ENCODE measurements at regions not wholly inside any gene's neighbourhood (a gene's known extent, or its start where the extent isn't known, plus 50 kb on each side); places are given as distances from the start of the nearest gene placed in this dataset.
"Not testable (repeated sequence)": the region's sequence is repeated elsewhere in the genome, so short reads cannot be mapped to it uniquely, and the experiment has no call there.

DNA sequence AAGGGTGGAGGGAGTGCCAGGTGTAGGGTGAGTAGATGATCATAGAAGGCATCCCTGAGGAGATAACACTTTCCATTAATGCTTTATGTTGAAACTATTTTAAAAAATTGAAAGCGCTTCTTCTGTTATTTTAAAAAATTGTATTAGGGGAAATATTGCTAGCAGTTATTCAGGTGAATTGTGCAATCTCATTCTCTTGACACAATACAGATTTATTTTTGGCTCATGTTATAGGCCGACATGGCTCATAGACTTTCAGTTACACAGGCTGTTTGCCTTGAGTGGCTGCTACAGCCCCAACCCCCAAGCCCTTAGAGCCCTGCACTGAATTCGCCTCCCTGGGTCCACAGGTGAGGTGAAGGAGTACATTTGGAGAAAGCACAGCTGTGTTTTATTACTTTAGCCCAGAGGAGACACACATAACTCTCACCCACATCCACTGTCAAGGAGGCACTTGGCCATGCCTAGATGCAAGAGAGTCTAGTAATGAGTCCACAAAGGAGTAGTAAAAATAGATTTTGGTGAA is 228.2 kb downstream of the RFPL4B start:
- intact Hi-C loops (cut with micrococcal nuclease), result no loop called here

DNA sequence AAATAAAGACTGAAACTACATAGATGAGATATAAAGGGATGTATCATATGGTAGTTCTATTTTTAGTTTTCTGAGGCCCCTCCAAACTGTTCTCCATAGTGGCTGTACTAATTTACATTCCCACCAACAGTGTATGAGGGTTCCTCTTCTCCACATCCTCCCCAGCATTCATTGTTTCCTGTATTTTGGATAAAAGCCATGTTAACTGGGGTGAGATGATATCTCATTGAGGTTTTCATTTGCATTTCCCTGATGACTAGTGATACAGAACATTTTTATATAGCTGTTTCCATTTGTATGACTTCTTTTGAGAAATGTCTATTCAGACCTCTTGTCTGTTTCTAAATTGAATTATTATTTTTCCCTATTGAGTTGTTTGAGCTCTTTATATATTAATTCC is 229.3 kb downstream of the RFPL4B start:
- intact Hi-C loops (cut with micrococcal nuclease), result no loop called here

DNA sequence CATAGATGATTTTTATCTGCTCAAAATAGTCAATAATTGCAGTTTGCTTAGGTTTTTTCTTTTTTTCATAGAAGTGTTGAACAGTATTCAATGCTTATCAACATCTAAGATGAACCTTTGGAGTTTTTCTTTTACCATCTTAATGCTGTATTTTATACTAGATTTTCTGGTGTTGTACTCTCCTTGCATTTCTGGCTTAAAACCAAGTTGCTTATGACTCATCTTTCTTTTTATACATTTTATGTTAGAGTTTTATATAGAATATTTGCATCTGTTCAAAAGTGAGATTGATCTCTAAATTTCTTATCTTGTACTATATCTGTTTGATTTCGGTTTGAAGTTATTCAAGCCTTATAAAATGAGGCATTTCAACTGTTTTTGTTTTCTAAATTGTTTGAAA is 232.5 kb downstream of the RFPL4B start:
- intact Hi-C loops (cut with micrococcal nuclease), result no loop called here

DNA sequence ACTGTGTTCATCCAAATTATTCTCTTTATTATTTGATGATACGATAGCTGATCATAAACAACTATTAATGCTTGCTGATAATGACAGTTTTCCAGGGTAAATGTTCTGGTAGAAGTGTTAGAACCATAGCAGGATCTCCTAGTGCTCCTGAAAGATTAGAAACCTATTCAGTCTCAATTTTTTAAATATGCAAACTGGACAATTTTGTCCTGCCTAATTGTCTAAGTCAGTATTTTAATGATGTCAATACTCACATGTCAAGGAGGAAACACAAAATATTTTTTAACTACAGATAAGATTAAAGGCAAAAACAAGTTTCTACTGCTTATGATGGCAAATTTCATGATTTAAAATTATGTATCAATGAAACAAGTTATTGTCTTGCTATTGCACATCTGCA is 233.9 kb downstream of the RFPL4B start:
- intact Hi-C loops (cut with micrococcal nuclease), result no loop called here

DNA sequence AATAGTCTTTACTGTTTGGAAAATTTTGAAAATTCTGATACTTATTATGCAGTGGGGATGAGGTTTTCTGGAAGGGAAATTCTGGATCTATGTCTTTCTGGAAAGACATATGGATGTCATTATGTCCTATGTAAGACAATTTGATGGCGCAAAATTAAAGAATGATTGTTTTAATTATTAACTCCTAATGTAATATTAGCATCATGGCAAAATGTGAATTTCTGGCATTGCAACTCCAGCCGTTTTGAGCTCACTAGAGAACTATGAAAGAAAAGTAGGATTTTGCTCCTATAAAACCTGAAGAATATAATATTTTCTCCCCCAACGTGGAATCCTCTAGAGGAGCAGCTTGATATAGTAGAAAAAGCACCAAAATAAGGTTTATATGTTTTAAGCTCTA is 243.2 kb downstream of the RFPL4B start:
- intact Hi-C loops (cut with micrococcal nuclease), result no loop called here

DNA sequence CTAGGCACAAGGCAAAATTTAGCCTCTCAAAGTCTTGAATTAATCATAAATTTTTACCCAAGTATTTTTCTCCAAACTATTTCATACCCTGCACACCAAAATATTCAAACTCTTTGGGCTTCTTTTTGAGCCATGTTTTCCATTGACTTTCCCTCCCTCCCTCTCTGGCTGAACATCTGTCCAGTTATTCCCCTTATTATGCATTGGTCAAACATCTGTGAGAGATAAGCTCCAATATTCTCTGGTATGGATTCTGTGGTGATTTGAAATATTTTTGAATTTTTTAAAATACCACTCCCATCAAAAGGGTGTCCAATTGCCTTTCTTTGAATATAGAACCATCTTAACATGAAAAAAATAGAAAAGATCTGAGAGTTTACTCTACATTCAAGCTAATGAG is 244.2 kb downstream of the RFPL4B start:
- intact Hi-C loops (cut with micrococcal nuclease), result no loop called here

DNA sequence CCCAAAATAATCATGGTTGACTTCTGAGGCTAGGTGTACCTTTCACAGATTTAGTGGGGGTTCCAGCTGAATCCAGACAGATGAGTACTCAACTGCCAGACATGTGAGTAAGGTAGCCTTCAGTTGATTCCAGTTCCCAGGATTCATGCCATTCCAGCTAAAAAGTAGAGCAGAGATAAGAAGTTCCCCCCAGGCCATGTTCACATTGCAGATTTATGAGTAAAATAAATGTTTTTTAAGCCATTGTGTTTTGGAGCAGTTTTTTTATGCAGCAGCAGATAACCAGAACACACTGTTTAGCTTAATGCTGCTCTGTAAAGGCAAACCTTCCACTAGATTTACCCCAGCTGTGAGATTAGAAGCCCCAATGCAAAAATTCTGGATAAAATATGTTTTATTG is 245.0 kb downstream of the RFPL4B start:
- intact Hi-C loops (cut with micrococcal nuclease), result no loop called here

DNA sequence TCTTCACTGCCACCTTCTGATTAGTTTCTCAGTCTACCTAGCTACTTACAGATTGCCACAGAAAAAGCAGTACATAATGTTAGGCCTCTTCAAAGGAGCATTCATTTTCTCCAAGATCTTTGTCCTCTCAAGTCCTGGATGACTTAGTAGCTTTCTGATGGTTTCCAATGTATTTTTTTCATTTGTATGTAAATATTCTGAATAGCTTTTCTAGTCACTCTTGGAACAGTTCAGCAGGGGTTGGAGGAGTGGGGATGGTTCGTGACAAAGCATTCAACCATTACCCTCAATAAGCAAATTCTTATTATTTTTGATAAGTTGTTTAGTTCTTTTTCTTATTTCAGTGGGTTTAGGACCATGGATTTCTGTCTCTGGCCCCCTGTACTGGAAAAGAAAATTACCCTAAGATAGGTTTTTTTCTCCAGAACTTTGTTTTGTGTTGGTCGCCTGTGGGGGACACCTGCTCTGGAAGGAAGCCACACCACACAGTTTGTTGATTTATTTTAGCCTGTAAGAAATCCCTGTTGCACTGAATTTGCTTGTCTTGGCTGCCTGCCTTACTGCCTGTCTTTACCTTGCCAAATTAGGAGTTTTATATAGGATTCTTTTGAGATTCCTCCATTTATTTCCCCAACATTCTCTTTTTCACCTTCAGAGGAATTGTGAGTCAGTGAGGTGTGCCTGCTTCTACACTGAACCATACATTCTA is 247.9 kb downstream of the RFPL4B start:
- intact Hi-C loops (cut with micrococcal nuclease), result no loop called here

DNA sequence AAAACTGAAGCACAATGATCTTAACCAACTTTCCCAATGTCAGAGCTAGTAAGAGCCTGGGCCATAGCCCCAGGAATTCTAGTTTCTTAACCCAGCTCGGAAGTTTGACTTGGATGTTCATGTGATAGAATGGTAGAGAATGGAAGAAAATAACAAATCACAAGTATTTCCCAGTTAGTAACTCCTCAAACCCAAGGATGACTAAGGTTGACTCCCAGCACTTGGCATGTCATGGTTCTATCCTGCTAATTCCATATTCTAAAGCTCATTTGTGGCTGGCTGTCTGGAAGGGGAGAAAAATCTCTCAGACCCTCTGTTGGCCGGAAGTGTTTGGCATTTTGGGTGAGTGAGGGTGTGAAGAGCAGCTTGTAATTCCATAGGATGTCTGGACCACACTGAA is 248.7 kb downstream of the RFPL4B start:
- intact Hi-C loops (cut with micrococcal nuclease), result no loop called here

DNA sequence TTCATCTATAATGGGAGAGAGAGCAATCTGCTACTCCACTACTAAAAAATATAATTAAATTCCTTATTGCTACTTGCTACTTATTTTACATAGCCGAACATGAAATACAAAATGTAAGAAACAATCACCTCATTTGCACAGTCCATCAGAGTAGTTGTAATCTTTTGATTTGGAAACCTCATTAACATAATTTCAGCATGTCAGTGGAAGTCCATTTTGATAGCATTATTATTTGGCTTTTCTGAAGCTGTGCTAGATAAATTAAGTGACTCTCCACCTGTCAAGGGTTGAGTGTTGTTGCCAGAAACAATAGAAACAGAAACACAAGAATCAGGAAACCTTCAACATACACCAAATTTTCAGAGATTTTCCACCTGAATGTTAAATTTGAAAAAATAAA is 250.0 kb downstream of the RFPL4B start:
- intact Hi-C loops (cut with micrococcal nuclease), result no loop called here

DNA sequence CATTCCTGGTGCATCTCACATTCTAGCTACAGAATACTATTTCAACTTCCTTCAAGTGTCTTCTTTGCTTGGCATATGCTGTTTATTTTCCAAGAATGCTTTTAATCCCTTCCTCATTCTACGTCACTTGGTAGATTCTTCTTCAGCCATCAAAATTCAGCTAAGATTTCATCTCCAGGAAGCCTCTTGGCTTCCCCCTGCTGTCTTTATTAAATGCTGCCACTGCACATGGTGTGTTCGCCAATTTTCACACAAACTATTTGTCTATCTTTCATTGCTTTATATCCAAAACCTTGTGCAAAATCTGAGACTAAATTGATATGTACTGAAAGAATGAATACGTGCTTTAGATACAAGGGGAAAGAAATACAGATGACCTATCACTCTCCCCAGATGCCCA is 253.0 kb downstream of the RFPL4B start:
- intact Hi-C loops (cut with micrococcal nuclease), result no loop called here

DNA sequence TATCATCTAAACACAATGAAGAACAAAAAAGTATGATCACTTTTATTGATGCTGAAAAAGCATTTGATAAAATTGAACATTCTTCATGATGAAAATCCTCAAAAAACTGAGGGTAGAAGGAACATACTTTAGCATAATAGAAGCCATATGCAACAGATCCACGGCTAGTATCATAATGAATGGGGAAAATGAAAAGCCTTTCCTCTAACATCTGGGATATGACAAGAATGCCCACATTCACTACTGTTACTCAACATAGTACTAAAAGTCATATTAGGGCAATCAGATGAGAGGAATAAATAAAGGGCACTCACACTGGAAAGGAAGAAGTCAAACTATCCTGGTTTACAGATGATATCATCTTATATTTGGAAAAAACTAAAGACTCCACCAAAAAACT is 256.6 kb downstream of the RFPL4B start:
- intact Hi-C loops (cut with micrococcal nuclease), result no loop called here

DNA sequence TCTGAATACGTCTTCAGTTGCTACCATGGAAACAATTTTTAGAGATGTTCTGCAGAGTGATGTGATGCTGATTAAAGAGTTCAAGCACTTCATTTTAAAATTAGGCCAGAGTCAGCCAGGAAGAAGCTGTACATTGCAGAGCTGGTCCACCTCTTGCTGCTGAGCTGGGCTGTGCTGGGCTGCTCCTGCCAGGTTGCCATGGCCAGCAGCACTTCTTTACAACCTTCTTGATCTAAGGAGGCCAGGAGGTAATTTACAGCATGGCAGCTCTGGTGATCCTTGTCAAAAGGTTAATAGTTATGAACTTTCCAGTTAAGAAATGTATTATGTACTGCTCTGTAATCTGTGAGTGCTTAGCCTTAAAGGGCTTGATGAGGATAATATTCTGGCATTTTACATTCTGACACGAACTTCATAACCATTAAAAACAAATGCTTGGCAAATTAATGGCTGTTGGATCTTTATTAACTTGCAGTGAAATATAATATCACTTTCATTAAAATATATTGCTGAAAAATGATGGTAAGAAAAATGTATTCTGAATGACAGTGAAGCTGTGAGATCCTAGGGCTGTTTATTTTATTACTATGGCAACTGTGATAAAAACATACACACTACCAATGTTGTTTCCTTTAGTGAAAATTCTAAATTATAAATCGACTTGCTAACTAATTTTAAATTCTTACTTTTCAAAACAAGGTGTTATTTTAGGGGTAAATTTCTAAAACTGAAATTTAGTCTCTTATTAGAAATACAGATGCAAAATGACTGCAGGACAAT is 259.7 kb downstream of the RFPL4B start:
- intact Hi-C loops (cut with micrococcal nuclease), result no loop called here

DNA sequence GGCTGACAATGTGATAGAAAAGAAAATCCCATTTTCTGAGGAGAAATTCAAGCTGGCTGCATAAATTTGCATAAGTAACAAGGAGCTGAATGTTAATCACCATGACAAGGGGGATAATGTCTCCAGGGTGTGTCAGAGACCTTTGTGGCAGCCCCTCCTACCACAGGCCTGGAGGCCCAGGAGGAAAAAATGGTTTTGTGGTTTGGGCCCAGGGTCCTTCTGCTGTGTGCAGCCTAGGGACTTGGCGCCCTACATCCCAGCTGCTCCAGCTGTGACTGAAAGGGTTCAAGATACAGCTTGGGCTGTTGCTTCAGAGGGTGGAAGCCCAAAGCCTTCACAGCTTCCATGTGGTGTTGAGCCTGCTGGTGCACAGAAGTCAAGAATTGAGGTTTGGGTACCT is 261.8 kb downstream of the RFPL4B start:
- intact Hi-C loops (cut with micrococcal nuclease), result not testable (repeated sequence)

DNA sequence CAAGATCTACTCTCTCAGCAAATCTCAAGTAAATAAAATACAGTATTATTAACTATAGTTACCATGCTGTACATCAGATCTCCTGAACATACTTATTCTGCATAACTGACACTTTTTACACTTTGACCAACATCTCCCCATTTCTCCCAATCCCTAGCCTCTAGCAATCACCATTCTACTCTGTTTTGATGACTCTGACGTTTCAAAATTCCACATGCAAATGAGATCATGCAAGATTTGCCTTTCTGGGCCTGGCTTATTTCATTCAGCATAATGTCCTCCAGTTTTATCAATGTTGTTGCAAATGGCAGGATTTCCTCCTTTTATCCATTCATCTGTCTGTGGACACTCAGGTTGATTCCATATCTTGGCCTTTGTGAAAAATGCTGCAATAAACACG is 266.3 kb downstream of the RFPL4B start:
- intact Hi-C loops (cut with micrococcal nuclease), result no loop called here

DNA sequence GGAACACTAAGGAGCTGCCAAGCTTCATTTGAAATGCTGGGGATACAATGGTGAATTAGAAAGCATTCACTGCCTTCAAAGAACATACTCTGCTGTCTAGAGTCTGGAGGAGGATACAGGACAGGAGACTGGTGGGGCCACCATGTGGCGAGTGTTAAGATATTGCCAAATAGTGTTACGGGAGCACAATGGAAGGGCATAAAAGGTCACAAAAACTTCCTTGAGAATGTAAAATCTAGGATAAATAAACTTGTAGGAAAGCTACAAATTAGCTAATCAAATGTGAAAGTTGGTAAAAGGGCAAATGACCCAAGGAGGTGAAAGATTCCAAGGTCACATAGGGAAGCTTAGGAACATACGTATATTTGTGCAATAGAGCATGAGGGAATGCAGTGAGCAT is 271.7 kb downstream of the RFPL4B start:
- intact Hi-C loops (cut with micrococcal nuclease), result no loop called here

DNA sequence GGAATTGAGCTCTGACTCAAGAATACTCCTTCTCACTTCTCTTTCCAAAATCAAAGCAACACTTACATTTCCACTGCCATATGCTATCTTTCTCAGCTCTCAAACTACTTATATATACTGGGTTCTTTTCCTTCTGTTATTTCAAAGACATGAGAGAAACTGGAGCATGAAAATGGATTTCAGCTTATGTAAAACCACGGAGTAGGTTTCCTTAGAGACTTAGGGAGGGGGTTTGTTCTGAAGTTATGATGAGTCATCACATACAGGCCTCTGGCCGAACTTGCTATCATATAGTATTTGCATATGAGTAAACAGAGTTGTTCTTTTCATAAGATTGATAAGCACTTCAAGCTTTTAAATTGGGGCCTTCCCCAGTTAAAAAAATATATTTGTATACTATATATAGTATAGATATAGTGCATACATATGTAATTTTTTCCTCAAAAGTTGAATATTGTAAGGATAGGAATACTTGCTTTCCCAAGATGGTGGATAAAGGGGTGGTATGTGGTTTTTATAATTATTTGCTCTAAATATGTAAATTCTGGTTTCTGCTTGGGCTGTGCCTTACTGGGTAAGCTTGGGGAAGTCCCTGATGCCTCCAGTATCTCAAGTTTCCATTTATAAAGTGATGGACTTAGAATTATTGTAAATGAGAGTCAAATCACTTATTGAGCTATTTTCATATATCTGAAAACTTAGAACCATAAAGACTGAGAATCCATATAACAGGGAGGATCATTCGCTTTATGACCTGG is 273.9 kb downstream of the RFPL4B start:
- intact Hi-C loops (cut with micrococcal nuclease), result no loop called here

DNA sequence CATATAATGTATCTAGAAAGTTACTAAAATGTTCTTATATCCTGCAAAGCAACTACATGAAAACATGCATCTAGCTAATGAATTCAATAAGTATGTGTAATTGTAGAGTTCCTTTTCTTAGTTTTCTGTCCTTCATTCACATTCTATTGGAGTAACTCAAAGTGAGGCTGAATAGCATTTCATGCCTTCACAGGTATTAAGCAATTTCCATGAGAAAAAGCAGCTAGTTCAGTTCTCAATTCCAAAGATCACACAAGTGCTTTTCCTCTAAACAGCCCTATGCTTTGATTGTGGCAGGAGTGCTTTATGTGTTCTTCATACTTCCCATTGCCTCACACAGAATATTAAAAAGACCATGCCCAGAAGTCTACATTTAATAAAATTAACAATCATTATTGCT is 274.9 kb downstream of the RFPL4B start:
- intact Hi-C loops (cut with micrococcal nuclease), result no loop called here

DNA sequence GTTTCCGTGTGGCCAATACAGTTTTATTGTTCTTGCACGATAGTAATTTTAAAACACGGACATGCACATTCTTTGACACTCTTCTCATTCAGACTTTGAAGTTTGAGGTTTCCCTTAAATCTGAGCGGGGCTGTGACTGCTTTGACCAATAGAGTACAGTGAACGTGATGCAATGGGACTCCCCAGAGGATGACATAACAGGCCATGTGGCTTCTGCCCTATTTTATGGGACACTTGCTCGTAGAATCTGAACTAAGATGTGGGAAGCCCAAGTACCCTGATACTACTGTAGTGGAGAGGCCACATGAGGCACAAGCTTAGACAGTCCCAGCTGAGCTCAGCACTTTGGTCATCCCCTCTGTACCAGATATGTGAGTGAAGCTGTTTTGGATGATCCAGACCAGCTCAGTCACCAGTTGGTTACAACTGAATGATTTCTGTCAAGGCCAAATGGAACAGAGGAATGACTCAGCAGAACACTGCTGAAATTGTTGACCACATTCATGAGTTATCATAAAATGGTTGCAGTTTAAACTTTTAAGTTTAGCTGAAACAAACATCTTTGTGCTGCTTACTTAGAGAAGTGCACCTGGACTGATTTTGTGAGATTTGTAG is 279.4 kb downstream of the RFPL4B start:
- intact Hi-C loops (cut with micrococcal nuclease), result no loop called here

DNA sequence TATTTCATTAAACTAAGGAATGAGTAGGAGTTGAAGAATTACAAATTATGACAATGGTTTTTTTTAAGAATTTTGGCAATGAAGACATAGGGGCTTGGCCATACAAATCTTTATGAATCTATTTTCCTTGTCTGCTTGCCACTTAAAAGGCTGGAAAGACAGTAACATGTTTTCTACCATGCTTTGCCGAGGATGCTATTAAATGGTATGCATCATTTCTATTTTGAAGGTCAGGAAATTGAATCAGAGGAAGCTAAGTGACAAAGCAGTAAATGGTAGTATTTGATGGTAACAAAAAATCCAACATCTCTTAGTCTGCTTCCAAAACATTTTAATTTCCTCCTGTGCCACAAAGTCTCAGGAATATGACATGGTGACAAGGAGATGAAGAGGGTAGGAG is 287.2 kb downstream of the RFPL4B start:
- intact Hi-C loops (cut with micrococcal nuclease), result no loop called here

DNA sequence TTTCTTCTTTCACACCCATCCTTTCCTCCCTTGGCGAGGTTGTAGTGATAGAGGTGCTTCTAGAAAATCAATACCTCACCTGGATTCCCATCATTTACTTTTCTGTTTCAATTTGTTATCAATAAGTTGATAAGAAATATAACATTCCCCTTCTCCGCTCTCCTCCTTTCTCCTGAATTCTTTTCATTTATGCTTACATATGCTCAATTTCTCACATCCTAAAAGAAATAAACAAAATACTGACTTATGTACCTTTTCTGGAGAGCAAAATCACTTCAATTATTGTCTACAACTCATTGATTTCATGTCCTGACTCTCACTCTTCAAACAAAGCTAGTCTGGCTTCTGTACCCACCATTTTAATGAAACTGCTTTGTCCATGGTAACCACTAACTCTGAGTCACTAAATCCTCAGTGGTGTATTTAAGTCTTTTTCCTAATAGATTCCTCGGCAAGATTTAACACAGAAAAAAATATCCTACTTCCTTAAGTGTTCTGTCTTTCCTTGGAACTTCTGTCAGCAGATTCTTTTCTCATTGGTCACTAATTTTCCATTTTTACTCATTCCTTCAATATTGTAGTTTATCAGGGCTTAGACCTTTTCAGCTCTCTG is 289.6 kb downstream of the RFPL4B start:
- intact Hi-C loops (cut with micrococcal nuclease), result no loop called here

Measured in T-helper 2 cell treated with Interferon-gamma antibody and Interleukin-4, amounts not matched to agents 100 ng/mL and 5 ng/mL, for 36 hours (primary cell).